ENCODE measurements at regions not wholly inside any gene's neighbourhood (a gene's known extent, or its start where the extent isn't known, plus 50 kb on each side); places are given as distances from the start of the nearest gene placed in this dataset.

DNA sequence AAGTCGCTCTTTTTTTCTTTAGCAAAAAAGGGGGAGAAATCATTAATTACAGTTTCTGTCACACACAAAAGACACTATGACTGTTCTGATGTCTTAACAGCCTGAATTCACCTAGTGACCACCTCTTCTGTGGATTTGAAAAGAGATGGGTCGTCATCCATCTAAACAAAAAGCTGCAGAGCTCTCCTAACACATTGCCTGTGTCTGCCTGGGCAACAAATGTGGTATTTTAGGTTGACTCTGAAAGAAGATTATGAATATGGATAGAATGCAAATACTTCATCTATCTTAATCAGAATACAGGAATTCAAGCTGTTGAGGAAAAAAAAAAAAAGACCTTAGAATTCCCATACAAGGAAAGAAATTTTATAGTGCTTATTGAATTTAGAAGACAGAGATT lies 304.4 kb upstream of the ADGRL2 start:
- TF ChIP-seq, protein P1, sequence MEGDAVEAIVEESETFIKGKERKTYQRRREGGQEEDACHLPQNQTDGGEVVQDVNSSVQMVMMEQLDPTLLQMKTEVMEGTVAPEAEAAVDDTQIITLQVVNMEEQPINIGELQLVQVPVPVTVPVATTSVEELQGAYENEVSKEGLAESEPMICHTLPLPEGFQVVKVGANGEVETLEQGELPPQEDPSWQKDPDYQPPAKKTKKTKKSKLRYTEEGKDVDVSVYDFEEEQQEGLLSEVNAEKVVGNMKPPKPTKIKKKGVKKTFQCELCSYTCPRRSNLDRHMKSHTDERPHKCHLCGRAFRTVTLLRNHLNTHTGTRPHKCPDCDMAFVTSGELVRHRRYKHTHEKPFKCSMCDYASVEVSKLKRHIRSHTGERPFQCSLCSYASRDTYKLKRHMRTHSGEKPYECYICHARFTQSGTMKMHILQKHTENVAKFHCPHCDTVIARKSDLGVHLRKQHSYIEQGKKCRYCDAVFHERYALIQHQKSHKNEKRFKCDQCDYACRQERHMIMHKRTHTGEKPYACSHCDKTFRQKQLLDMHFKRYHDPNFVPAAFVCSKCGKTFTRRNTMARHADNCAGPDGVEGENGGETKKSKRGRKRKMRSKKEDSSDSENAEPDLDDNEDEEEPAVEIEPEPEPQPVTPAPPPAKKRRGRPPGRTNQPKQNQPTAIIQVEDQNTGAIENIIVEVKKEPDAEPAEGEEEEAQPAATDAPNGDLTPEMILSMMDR (IDR thresholded peaks at IDR 0.05; ENCODE audit: control extremely low read depth, extremely low read depth): no peak
- WGBS, 2 donors: 87 to 88% methylated on average over 2 of the region's 2 CpGs
- no peak overlapping the region for H3K4me3 ChIP-seq
- peaks cover 0 to 41% (median 19%) of the 10 kb centered on the region in 5 donors for H3K4me1 ChIP-seq (ENCODE audit: control insufficient read depth in 5 of 5, insufficient read depth in 5 of 5, low read length in 5 of 5)
- no peaks in the 10 kb centered on the region for H3K27me3 ChIP-seq (ENCODE audit: control insufficient read depth in 3 of 3, insufficient read depth in 3 of 3, low read length in 2 of 3)
- no peak for ATAC-seq (ENCODE audit: insufficient read depth, low FRiP score)
- H3K36me3 ChIP-seq (ENCODE audit: control insufficient read depth in 4 of 4, insufficient read depth in 4 of 4, low read length in 4 of 4): no peaks in the 10 kb centered on the region
- no peaks in the 10 kb centered on the region for H3K9me3 ChIP-seq (ENCODE audit: control insufficient read depth in 4 of 4, insufficient read depth in 3 of 4, low read length in 3 of 4)
- H3K9ac ChIP-seq (ENCODE audit: insufficient read depth in 1 of 2, low read length in 2 of 2): no peak overlapping the region
- H3K27ac ChIP-seq (ENCODE audit: low read depth in 1 of 2, low read length in 1 of 2): no peak overlapping the region
- DNase-seq: no peak

DNA sequence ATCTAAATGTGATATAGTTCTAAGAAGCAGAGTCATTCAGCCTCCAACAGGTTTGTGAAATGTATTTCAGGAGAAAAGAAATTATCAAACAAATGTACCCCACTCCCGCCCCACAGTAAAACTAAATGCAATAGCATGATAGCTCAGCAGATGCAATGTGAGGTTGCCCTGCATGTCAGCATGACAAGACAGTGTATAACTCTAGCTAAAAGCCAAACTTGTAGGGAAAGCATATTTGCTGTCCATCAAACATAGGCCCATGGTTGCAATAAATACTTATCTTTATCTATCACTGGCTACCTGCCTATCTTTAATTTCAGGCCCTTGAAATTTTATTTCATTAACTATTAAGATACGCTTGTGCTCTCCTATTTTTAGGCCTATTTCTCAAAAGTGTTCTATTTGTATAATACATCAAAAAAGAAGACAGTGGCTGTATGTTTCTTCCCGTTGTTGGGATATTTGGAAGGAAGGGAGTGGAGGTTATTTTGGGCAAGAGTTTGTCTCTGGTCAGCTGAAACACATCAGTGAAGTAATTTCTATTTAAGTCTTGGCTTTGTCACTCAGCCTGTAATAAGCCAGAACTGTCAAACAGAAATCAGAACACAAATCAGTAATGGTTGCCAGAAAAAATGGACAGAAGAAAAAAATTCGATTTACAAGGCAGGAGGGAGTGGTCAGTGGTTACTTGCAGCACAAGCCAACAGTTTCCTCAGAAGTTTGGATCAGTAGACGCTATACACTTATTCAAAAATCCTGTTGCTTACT lies 307.4 kb upstream of the ADGRL2 start:
- Histone ChIP-seq H3K9me3 (ENCODE audit: control insufficient read depth in 4 of 4, insufficient read depth in 3 of 4, low read length in 3 of 4) (peaks cover 0 to 4% (median under 1%) of the 10 kb centered on the region in 4 donors), H3K27me3 (ENCODE audit: control insufficient read depth in 3 of 3, insufficient read depth in 3 of 3, low read length in 2 of 3) (no peaks in the 10 kb centered on the region), H3K27ac (ENCODE audit: low read depth in 1 of 2, low read length in 1 of 2) (peak overlapping the region in 1 of 2 donors; percentile 85), H3K9ac (ENCODE audit: insufficient read depth in 1 of 2, low read length in 2 of 2) (no peak overlapping the region), H3K4me3 (no peak overlapping the region), H3K36me3 (ENCODE audit: control insufficient read depth in 4 of 4, insufficient read depth in 4 of 4, low read length in 4 of 4) (no peaks in the 10 kb centered on the region), H3K4me1 (ENCODE audit: control insufficient read depth in 5 of 5, insufficient read depth in 5 of 5, low read length in 5 of 5) (peaks cover 0 to 26% (median 9%) of the 10 kb centered on the region in 5 donors)
- 58 to 77% methylated on average over 5 of the region's 5 CpGs for WGBS, 2 donors
- ATAC-seq (ENCODE audit: insufficient read depth, low FRiP score) (no peak), DNase-seq (peak in 2 of 3 donors; percentile 74 to 86)
- TF ChIP-seq, protein P1 (IDR thresholded peaks at IDR 0.05; ENCODE audit: control extremely low read depth, extremely low read depth): no peak

DNA sequence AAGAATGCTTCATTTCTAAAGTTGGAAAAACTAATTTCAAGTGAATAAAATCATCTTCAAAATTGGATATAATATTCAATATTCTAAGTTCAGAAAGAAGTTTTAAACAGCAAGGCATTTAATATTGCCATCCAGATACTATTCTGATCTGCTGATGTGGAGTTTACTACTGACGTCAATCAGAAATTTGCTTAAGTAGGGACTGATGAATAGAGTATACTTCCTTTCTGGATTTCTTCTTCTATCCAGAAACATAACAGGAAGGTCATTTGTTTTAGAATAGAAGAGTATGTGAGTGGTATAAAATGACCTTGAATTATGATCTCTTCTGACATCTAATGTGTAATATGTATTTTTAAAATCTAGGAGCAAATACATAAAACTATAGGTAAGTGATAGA lies 308.1 kb upstream of the ADGRL2 start:
- Histone ChIP-seq H3K9ac (ENCODE audit: insufficient read depth in 1 of 2, low read length in 2 of 2) (no peak overlapping the region), H3K27me3 (ENCODE audit: control insufficient read depth in 3 of 3, insufficient read depth in 3 of 3, low read length in 2 of 3) (no peaks in the 10 kb centered on the region), H3K9me3 (ENCODE audit: control insufficient read depth in 4 of 4, insufficient read depth in 3 of 4, low read length in 3 of 4) (peaks cover 0 to 4% (median under 1%) of the 10 kb centered on the region in 4 donors), H3K4me3 (no peak overlapping the region), H3K27ac (ENCODE audit: low read depth in 1 of 2, low read length in 1 of 2) (no peak overlapping the region), H3K36me3 (ENCODE audit: control insufficient read depth in 4 of 4, insufficient read depth in 4 of 4, low read length in 4 of 4) (no peaks in the 10 kb centered on the region), H3K4me1 (ENCODE audit: control insufficient read depth in 5 of 5, insufficient read depth in 5 of 5, low read length in 5 of 5) (peaks cover 0 to 23% (median 7%) of the 10 kb centered on the region in 5 donors)
- no peak for DNase-seq
- no peak for ATAC-seq (ENCODE audit: insufficient read depth, low FRiP score)
- TF ChIP-seq, protein P1 (IDR thresholded peaks at IDR 0.05; ENCODE audit: control extremely low read depth, extremely low read depth): no peak
- WGBS, 2 donors: 64 to 84% methylated on average over 1 of the region's 1 CpG

All from lung (tissue), 11 donors.